ENCODE measurements at regions not wholly inside any gene's neighbourhood (a gene's known extent, or its start where the extent isn't known, plus 50 kb on each side); places are given as distances from the start of the nearest gene placed in this dataset.

DNA sequence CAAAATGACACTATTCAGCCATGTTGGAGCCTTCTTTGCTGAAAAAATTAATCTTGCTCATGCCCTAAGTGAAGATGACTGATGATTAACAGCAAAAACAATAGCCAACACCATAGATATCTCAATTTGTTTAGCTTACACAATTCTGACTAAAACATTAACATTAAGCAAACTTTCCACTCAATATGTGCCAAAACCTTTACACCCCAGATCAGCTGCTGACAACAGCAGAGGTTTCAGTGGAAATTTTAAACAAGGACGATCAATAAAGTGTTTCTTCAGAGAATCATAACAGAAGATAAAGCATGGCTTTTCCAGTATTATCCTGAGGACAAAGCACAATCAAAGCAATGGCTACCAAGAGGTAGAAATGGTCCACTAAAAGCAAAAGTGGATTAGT is 254.4 kb upstream of the GRAMD2B start:
- peaks cover 8% of the 10 kb centered on the region; the same call in 1 of the 2 replicates for H3K9me3 ChIP-seq (ENCODE audit: control insufficient read depth, insufficient read depth, low read depth, low read length)
- in situ Hi-C loops (cut with HindIII; ENCODE audit: low pct_unique_long_range_greater_than_20kb, low sequenced_read_pairs), result no loop called here
- intact Hi-C loops (cut with micrococcal nuclease; ENCODE audit: unreplicated experiment), result no loop called here
- DNase-seq (ENCODE audit: low read depth, low spot score), result no peak
- H3K36me3 ChIP-seq (ENCODE audit: control insufficient read depth, insufficient read depth, low read length), result no peaks in the 10 kb centered on the region
- CTCF ChIA-PET, result no interaction called here
- no peaks in the 10 kb centered on the region for H3K27me3 ChIP-seq (ENCODE audit: control insufficient read depth, insufficient read depth, low read length)
- H3K4me1 ChIP-seq (ENCODE audit: control insufficient read depth, insufficient read depth, low read length), result no peaks in the 10 kb centered on the region
- POLR2A ChIA-PET, result no interaction called here
- TF ChIP-seq SIN3A (IDR thresholded peaks at IDR 0.05; ENCODE audit: borderline replicate concordance, insufficient read depth, low read depth, low read length) (no peak), TCF7L2 (IDR thresholded peaks at IDR 0.05; ENCODE audit: low read depth, low read length) (no peak), CTCF (IDR thresholded peaks at IDR 0.05) (no peak), POLR2AphosphoS5 (IDR thresholded peaks at IDR 0.05; ENCODE audit: low read depth, low read length) (no peak), REST (IDR thresholded peaks at IDR 0.05; ENCODE audit: insufficient read depth in 1 of 2, low read depth in 2 of 2, low read length in 1 of 2) (no peak)
- H3K27ac ChIP-seq (ENCODE audit: low read length), result no peak overlapping the region
- BruUV-seq (replicated peaks), result no TSS peak
- no peak overlapping the region for H3K4me3 ChIP-seq (ENCODE audit: low read depth in 2 of 2, low read length in 2 of 2)
- ATAC-seq, result no peak

DNA sequence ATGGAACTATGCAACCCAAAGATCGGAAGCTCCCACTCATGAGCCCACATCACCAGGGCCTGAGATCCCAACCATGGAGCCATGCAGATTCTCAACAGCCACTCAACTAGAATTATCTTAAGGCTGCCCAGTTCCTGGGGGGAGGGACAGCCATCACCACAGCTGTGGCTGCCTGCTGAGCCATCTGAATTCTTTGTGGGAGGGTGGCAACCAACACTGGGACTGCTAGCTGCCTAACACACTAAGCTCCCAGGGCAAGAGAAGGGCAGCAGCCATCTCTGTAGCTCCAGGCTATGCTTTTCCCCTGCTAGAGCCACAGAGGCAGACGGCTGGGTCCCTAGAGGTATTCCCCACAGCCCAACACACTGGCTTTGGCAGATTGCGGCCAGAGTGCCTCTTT is 251.3 kb upstream of the GRAMD2B start:
- in situ Hi-C loops (cut with HindIII; ENCODE audit: low pct_unique_long_range_greater_than_20kb, low sequenced_read_pairs) (no loop called here), intact Hi-C loops (cut with micrococcal nuclease; ENCODE audit: unreplicated experiment) (no loop called here)
- no peak overlapping the region for H3K27ac ChIP-seq (ENCODE audit: low read length)
- DNase-seq (ENCODE audit: low read depth, low spot score) (no peak), ATAC-seq (no peak)
- POLR2A ChIA-PET, result no interaction called here
- H3K9me3 ChIP-seq (ENCODE audit: control insufficient read depth, insufficient read depth, low read depth, low read length), result peaks cover 5% of the 10 kb centered on the region; the same call in 1 of the 2 replicates
- BruUV-seq (replicated peaks), result no TSS peak
- no peak for TF ChIP-seq SIN3A (IDR thresholded peaks at IDR 0.05; ENCODE audit: borderline replicate concordance, insufficient read depth, low read depth, low read length)
- no peak for TF ChIP-seq TCF7L2 (IDR thresholded peaks at IDR 0.05; ENCODE audit: low read depth, low read length)
- no peak for TF ChIP-seq CTCF (IDR thresholded peaks at IDR 0.05)
- no peak for TF ChIP-seq POLR2AphosphoS5 (IDR thresholded peaks at IDR 0.05; ENCODE audit: low read depth, low read length)
- no peak for TF ChIP-seq REST (IDR thresholded peaks at IDR 0.05; ENCODE audit: insufficient read depth in 1 of 2, low read depth in 2 of 2, low read length in 1 of 2)
- no peaks in the 10 kb centered on the region for H3K36me3 ChIP-seq (ENCODE audit: control insufficient read depth, insufficient read depth, low read length)
- CTCF ChIA-PET, result no interaction called here
- no peak overlapping the region for H3K4me3 ChIP-seq (ENCODE audit: low read depth in 2 of 2, low read length in 2 of 2)
- no peaks in the 10 kb centered on the region for H3K4me1 ChIP-seq (ENCODE audit: control insufficient read depth, insufficient read depth, low read length)
- H3K27me3 ChIP-seq (ENCODE audit: control insufficient read depth, insufficient read depth, low read length), result no peaks in the 10 kb centered on the region
